Activated naive CD4-positive, alpha-beta T cell (primary cell): ENCODE measurements at regions not wholly inside any gene's neighbourhood (a gene's known extent, or its start where the extent isn't known, plus 50 kb on each side); places are given as distances from the start of the nearest gene placed in this dataset.

ENCODE experiments used
- DNase-seq, 4 experiments: peaks; one replicate each; lab custom pipeline; 2025; lab: John Stamatoyannopoulos, UW

DNA sequence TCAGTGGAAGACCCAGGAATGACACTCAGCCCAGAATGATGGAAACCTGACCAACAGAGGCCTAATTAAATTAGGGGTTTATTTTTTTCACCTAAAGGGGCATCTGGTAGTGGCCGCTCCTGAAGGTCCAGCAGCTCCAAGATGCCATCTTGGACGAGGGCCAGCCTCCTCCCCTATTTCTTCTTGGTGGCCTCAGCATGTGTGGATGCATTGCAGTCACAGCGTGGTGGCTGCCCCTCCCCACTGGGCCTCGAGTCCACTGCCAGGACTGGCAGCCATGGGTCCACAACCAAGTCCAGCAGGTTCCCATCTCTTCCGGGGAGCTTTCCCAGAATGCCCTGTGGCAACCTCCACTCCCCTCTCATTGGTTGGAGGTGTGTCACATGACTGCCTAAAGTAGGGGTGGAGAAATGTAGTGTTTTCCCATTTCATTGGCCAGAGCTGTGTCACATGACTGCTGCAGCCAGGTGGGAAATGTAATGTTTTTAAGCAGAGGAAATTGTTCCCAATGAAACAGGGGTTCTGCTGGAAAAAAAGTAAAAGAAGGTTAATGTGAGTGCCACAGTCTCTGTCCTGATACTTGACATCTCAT lies 628.2 kb downstream of the PTPRU start:
- no peak for DNase-seq

- no peak for DNase-seq
Observed at GRCh38 chr1:29861922-29862321, 625.6 kb downstream of the PTPRU start.

DNA sequence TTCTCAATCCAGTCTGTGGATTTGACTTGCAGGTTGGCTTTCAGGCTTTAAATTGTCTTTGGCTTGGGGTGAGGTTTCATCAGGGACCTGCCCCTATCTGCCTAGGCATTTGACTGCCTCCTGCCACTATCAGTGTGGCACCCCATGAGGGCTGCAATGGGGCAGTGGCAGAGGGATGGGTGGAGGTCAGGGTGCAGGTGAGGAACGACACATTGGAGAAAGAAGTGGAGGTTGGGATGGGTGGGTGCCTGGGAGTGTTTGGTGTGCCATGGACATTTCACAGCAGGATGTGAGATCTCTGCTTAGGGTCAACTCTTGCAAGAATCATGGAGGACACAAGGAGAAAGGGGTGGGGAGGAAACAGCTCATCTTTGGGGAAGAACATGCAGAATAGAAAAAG lies 625.1 kb downstream of the PTPRU start:
- no peak for DNase-seq

GRCh38 chr1:29860681-29861080 lies 624.4 kb downstream of the PTPRU start:
- DNase-seq: no peak

- DNase-seq: no peak
Observed at GRCh38 chr1:29860056-29860455, 623.7 kb downstream of the PTPRU start.

- no peak for DNase-seq
Observed at GRCh38 chr1:29859126-29859525, 622.8 kb downstream of the PTPRU start.

DNA sequence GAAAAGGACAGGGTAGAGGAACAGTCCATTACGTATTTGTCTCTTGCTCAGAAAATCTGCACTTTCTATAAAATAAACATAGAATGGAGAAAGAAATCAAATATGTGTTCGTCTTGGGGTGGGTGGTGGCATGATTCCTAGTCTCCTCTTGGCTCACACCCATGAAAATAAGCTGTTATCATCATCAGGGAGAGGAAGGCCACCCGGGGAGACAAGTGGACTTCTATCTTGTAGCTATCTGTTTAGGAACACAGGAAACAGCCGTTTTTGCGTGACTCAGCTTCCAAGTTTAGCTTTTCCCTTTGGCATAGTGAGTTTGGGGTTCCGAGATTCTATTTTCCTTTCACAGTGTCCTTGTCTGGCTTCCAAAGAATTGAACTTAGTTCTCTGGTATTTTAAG lies 622.3 kb downstream of the PTPRU start:
- no peak for DNase-seq

DNA sequence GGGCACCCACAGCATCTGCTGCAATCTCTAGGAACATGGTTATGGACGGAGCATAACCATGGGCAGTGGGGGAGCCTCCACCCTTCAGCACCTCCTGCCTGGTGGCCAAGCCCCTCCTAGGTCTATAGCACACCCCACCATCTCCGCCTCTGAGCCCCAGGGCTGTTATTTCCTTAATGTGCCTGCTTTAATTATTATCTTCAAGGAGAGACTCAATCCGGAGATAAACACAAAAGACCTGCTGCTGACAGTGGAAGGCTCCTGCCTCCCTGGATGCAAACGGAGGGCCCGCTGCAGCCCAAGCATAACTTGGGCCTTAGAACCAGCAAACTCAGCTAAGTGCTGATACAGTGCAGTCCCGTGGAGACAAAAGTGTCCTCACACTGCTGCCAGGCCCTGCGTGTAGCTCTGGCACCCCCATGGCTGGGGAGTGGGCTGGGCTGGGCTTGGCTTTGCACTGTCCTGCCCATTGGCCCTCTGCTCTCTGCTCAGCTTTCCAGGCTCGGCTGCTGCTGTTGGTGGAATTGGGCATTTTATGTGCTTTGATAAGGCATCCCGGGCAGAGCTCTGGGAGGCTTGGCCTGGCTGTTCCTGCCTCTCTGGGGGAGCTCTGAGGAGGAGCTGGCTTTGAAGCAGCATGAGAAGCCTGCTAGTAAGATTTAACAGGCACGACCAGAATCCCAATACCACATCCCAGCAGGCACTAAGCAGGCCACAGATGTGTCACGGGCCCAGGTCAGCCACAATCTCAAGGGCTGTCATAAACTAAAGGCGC lies 620.2 kb downstream of the PTPRU start:
- DNase-seq: no peak

DNA sequence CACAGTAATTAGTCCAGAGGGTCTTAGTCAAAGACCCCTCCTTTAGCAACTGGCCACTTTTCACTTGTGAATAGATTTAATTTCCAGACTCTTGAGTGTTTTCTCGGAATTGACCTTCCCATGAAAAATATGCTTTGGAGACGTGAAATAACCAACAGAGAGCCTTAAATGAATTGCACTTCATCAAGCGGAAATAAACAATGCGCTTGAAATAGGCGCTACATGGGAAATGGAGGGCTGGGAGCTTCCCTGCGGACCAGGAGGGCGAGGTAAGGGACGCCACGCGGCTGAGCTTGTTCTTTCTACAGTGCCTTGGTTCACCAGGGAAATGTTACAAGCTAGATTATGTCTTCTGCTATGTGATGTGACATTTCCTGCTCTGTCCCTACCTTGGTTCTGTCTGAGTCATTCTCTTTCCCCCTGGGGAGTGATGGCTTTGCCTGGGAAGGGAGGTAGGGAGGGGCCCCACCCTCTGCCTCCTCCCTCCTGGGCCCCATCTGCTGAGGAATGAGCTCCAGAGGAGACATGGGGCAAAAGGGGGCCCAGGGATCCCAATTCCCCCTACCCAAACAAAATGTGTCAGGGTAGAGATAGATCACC lies 619.3 kb downstream of the PTPRU start:
- no peak for DNase-seq

- no peak for DNase-seq
Observed at GRCh38 chr1:29854700-29855276, 618.5 kb downstream of the PTPRU start.

GRCh38 chr1:29853716-29854330 lies 617.5 kb downstream of the PTPRU start:
- DNase-seq: no peak

- DNase-seq: no peak
Observed at GRCh38 chr1:29852248-29852647, 615.9 kb downstream of the PTPRU start.

- no peak for DNase-seq
Observed at GRCh38 chr1:29851691-29852090, 615.4 kb downstream of the PTPRU start.

DNA sequence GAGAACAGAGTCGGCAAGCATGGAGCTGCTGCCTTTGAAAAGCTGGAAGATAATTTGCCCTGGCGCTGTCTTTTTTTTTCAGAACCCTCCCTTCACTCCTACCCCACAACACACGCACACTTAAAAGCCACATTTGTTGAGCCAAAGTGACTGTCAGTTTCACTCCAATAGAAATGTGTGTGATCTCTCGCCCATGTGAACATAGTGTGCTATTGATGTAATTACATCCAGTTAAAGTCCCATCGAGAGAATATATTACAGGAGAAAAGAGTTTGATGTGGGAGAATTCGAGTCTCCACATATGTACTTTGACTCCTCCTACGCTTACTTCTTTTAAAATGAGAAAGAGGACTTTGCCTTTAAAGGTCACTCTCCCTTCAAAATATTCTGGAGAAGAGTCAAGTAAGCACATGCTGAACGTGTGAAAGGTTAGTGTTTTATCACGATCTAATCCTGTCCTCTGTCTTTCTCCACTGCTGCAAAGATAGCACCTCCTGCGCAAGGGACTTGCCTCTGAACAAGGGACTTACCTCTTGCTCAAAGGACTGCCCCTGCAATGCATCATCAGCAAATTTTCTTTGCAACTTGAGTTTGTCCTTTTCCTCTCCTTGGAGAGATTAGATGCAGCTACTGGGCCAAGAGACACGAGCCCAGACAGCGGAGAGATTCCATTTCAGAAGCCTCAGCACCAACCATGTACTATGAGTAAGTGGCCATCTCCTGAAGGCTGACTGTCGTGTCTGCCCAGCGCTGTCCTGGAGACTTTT lies 613.9 kb downstream of the PTPRU start:
- DNase-seq: no peak

- DNase-seq: no peak
Observed at GRCh38 chr1:29849038-29849750, 612.9 kb downstream of the PTPRU start.

DNA sequence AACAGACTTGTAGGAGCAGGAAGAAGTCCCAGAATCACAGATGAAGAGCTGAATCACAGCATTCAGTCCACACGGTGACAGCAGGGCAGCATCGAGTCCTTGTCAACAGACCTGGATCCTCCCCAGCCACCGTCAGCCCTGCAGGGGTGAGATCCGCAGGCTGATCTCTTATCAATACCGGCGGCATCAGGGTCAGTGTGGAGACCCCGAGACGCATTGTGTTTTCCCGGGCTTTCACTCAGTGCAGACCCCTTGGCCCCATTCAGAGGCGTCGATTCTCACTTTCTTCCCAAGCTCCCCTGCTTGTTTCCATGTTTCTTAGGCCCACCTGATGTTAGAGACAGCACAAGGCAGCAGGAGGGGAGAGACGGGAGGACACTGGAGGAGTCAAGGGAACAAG lies 609.6 kb downstream of the PTPRU start:
- DNase-seq: no peak

DNA sequence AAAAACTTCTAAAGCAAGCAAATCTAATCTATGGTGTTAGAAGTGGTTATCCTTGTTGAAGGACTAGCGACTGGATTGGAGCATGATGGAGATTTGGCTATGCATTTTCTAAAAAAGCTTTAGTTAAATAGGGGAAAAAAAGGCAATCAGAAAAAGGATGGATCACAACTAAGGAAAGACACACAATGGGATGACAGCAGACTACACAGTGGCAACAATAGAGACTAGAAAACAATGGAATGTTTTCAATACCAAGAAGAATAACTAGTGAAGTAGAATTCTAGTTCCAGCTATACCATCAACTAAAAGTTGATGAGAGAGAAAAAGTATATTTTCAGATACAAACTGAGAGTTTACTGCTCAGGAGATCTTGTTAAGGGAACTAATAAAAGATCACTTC lies 605.8 kb downstream of the PTPRU start:
- no peak for DNase-seq

- no peak for DNase-seq
Observed at GRCh38 chr1:29839726-29840125, 603.4 kb downstream of the PTPRU start.

GRCh38 chr1:29838738-29839320 lies 602.5 kb downstream of the PTPRU start:
- no peak for DNase-seq

GRCh38 chr1:29836651-29837646 lies 600.6 kb downstream of the PTPRU start:
- no peak for DNase-seq
